H1 (cell line): ENCODE measurements at regions not wholly inside any gene's neighbourhood (a gene's known extent, or its start where the extent isn't known, plus 50 kb on each side); places are given as distances from the start of the nearest gene placed in this dataset.

Experiments used
- CTCF ChIA-PET: fragments of 300-600 bp; sonication (Branson Sonifier 250); formaldehyde crosslinking; loops from one replicate; lab custom pipeline; 2021; ENCODE audit not compliant: partially characterized antibody; lab: Charles Lee
- POLR2A ChIA-PET: fragments of 300-600 bp; sonication (Branson Sonifier 250); formaldehyde crosslinking; loops from one replicate; lab custom pipeline; 2021; ENCODE audit warnings: inconsistent platforms; ENCODE audit not compliant: partially characterized antibody; lab: Charles Lee
- DNase-seq, 2 experiments: peaks; one replicate each; pipeline versions ENCODE4 v3.0.0 to v3.0.0-alpha.2; 2010 to 2022; ENCODE audit warnings: low spot score in 2 of 2, low read depth in 1 of 2, mixed read lengths in 1 of 2
- FAIRE-seq: peaks from 2 replicates; lab custom pipeline; 2011; peaks lifted over from hg19 to GRCh38; lab: Jason Lieb, UNC
- H2AFZ ChIP-seq: 2 replicates; pipeline ENCODE4 v1.8.1; 2012; ENCODE audit warnings: low read length, inconsistent platforms
- H2AK5ac ChIP-seq: 2 replicates; pipeline ENCODE4 v1.6.1; 2013; ENCODE audit warnings: low read depth, low read length
- H2BK120ac ChIP-seq: replicated peaks from 2 replicates; pipeline ENCODE3; 2013; ENCODE audit warnings: low read depth, low read length, inconsistent platforms
- H2BK12ac ChIP-seq: 2 replicates; pipeline ENCODE4 v1.6.1; 2013; ENCODE audit warnings: low read depth, low read length
- H2BK15ac ChIP-seq: 2 replicates; pipeline ENCODE4 v1.6.1; 2013; ENCODE audit warnings: low read length
- H2BK20ac ChIP-seq: 2 replicates; pipeline ENCODE4 v1.6.1; 2013; ENCODE audit warnings: low read length
- H2BK5ac ChIP-seq: 2 replicates; pipeline ENCODE4 v1.6.1; 2013; ENCODE audit warnings: low read depth, low read length
- H3K14ac ChIP-seq: 2 replicates; pipeline ENCODE4 v1.6.1; 2013; ENCODE audit warnings: inconsistent platforms; ENCODE audit not compliant: insufficient read length
- H3K18ac ChIP-seq: 2 replicates; pipeline ENCODE4 v1.6.1; 2013; ENCODE audit warnings: low read length; ENCODE audit errors: extremely low read depth
- H3K23ac ChIP-seq: 2 replicates; pipeline ENCODE4 v1.6.1; 2013; ENCODE audit warnings: inconsistent platforms; ENCODE audit not compliant: insufficient read length
- H3K23me2 ChIP-seq: 2 replicates; pipeline ENCODE4 v1.6.1; 2013; ENCODE audit warnings: low read depth, low read length
- H3K27ac ChIP-seq: 2 replicates; pipeline ENCODE4 v1.6.1; 2011; ENCODE audit warnings: low read depth, low read length, inconsistent platforms
- H3K27me3 ChIP-seq, 4 experiments: replicated peaks in 1 of 4; 1 replicate in 1 of 4; 2 replicates in 3 of 4; pipeline versions ENCODE4 v1.6.1 to v1.8.1; 2011 to 2013; ENCODE audit warnings: low read length in 3 of 4, mild to moderate bottlenecking in 3 of 4, inconsistent platforms in 2 of 4, mixed read lengths in 2 of 4, moderate library complexity in 1 of 4; ENCODE audit not compliant: control insufficient read depth in 3 of 4, insufficient read depth in 3 of 4; ENCODE audit errors: extremely low read depth in 1 of 4
- H3K36me3 ChIP-seq, 4 experiments: 2 replicates each; pipeline versions ENCODE4 v1.6.1 to v1.8.1; 2011 to 2013; ENCODE audit warnings: mild to moderate bottlenecking in 4 of 4, low read length in 3 of 4, moderate library complexity in 2 of 4, control low read depth in 1 of 4, inconsistent platforms in 1 of 4; ENCODE audit not compliant: insufficient read depth in 4 of 4, control insufficient read depth in 2 of 4
- H3K4ac ChIP-seq: replicated peaks from 2 replicates; pipeline ENCODE3; 2013; ENCODE audit warnings: low read length, low read depth, mixed read lengths, inconsistent platforms; ENCODE audit not compliant: insufficient read length
- H3K4me1 ChIP-seq, 4 experiments: replicated peaks in 1 of 4; 1 replicate in 1 of 4; 2 replicates in 3 of 4; pipeline versions ENCODE4 v1.6.1 to v1.8.1; 2011 to 2013; ENCODE audit warnings: low read length in 3 of 4, inconsistent platforms in 2 of 4, mixed read lengths in 1 of 4; ENCODE audit not compliant: insufficient read depth in 4 of 4, control insufficient read depth in 3 of 4
- H3K4me2 ChIP-seq, 2 experiments: 2 replicates each; pipeline versions ENCODE4 v1.6.1 to v1.8.1; 2011 to 2013; ENCODE audit warnings: low read depth in 2 of 2, low read length in 2 of 2, control low read depth in 1 of 2, inconsistent platforms in 1 of 2, mild to moderate bottlenecking in 1 of 2; ENCODE audit not compliant: insufficient read depth in 1 of 2
- H3K4me3 ChIP-seq, 4 experiments: fragments of 200-600, 300-600 bp in 1 of 4; sonication (generic), shearing (Covaris generic), sonication (Bioruptor Twin) in 1 of 4; 2 replicates each; pipeline versions ENCODE4 v1.5.1 to v1.8.1; 2011 to 2016; ENCODE audit warnings: low read length in 4 of 4, low read depth in 3 of 4, control low read depth in 2 of 4, inconsistent platforms in 2 of 4, mild to moderate bottlenecking in 2 of 4, mixed read lengths in 1 of 4, moderate library complexity in 1 of 4; ENCODE audit not compliant: insufficient read depth in 2 of 4; ENCODE audit errors: extremely low read depth in 1 of 4
- H3K56ac ChIP-seq: replicated peaks from 2 replicates; pipeline ENCODE3; 2013; ENCODE audit warnings: low read depth, mild to moderate bottlenecking, mixed read lengths, low read length, inconsistent platforms; ENCODE audit not compliant: insufficient read length
- H3K79me1 ChIP-seq: 2 replicates; pipeline ENCODE4 v1.6.1; 2013; ENCODE audit warnings: low read depth, low read length, control low read depth
- H3K79me2 ChIP-seq, 2 experiments: 2 replicates each; pipeline versions ENCODE4 v1.6.1 to v1.8.1; 2012 to 2013; ENCODE audit warnings: low read length in 2 of 2, mild to moderate bottlenecking in 2 of 2, inconsistent platforms in 1 of 2; ENCODE audit not compliant: insufficient read depth in 2 of 2, control insufficient read depth in 1 of 2
- H3K9ac ChIP-seq, 4 experiments: replicated peaks in 1 of 4; 1 replicate in 1 of 4; 2 replicates in 3 of 4; pipeline versions ENCODE4 v1.6.1 to v1.8.1; 2011 to 2013; ENCODE audit warnings: low read depth in 3 of 4, low read length in 3 of 4, control low read depth in 2 of 4, mild to moderate bottlenecking in 2 of 4, moderate library complexity in 2 of 4, inconsistent platforms in 1 of 4; ENCODE audit errors: extremely low read depth in 1 of 4
- H3K9me3 ChIP-seq, 2 experiments: 2 replicates each; pipeline versions ENCODE4 v1.6.1 to v1.8.1; 2012 to 2013; ENCODE audit warnings: mild to moderate bottlenecking in 2 of 2, moderate library complexity in 2 of 2, control low read depth in 1 of 2, inconsistent platforms in 1 of 2, low read depth in 1 of 2, low read length in 1 of 2, mixed read lengths in 1 of 2; ENCODE audit not compliant: insufficient read depth in 2 of 2
- H4K20me1 ChIP-seq, 2 experiments: replicated peaks in 1 of 2; 2 replicates each; pipeline versions ENCODE3 to v1.8.1; 2011 to 2013; ENCODE audit warnings: inconsistent platforms in 2 of 2, low read length in 2 of 2, mild to moderate bottlenecking in 1 of 2; ENCODE audit not compliant: insufficient read depth in 2 of 2, control insufficient read depth in 1 of 2
- H4K5ac ChIP-seq: 2 replicates; pipeline ENCODE4 v1.6.1; 2013; ENCODE audit warnings: low read length, low read depth, mixed read lengths, inconsistent platforms; ENCODE audit not compliant: insufficient read length
- H4K8ac ChIP-seq: 2 replicates; pipeline ENCODE4 v1.8.0; 2013; ENCODE audit warnings: mild to moderate bottlenecking, moderate library complexity, low read length, inconsistent platforms; ENCODE audit not compliant: insufficient read depth; ENCODE audit errors: extremely low read depth
- H4K91ac ChIP-seq: replicated peaks from 2 replicates; pipeline ENCODE3; 2013; ENCODE audit warnings: low read length, mixed read lengths, inconsistent platforms; ENCODE audit not compliant: insufficient read length
- ATF3 ChIP-seq: IDR thresholded peaks from 2 replicates; pipeline ENCODE4 v1.6.1; 2011; ENCODE audit warnings: low read depth, mild to moderate bottlenecking, low read length; ENCODE audit not compliant: insufficient read depth
- BRCA1 ChIP-seq: IDR thresholded peaks from 2 replicates; pipeline ENCODE4 v1.6.1; 2012; ENCODE audit warnings: low read depth, low read length, improper control_type of control experiment
- CHD2 ChIP-seq: IDR thresholded peaks from 2 replicates; pipeline ENCODE4 v1.6.1; 2012; ENCODE audit warnings: low read length, improper control_type of control experiment
- E2F6 ChIP-seq: IDR thresholded peaks from 2 replicates; pipeline ENCODE4 v1.6.1; 2012; ENCODE audit warnings: inconsistent platforms
- FOSL1 ChIP-seq: IDR thresholded peaks from 2 replicates; pipeline ENCODE4 v1.6.1; 2011; ENCODE audit warnings: mild to moderate bottlenecking, low read depth, low read length, moderate library complexity; ENCODE audit not compliant: insufficient read depth
- GABPA ChIP-seq: IDR thresholded peaks from 2 replicates; pipeline ENCODE4 v1.6.1; 2011; ENCODE audit warnings: mild to moderate bottlenecking, low read length, moderate library complexity, borderline replicate concordance; ENCODE audit not compliant: insufficient read depth
- RBBP5 ChIP-seq: IDR thresholded peaks from 2 replicates; pipeline ENCODE4 v1.7.1; 2012; ENCODE audit warnings: low read depth, mild to moderate bottlenecking, inconsistent platforms, low read length, moderate library complexity, borderline replicate concordance
- SIN3A ChIP-seq, 2 experiments: IDR thresholded peaks in 1 of 2; conservative IDR thresholded peaks in 1 of 2; 2 replicates each; pipeline ENCODE4 v1.6.1; 2011 to 2012; ENCODE audit warnings: low read length in 2 of 2, improper control_type of control experiment in 1 of 2, low read depth in 1 of 2, mild to moderate bottlenecking in 1 of 2
- SIRT6 ChIP-seq: IDR thresholded peaks from one replicate; pipeline ENCODE4 v1.7.1; 2012; ENCODE audit warnings: low read length, inconsistent platforms
- TAF7 ChIP-seq: optimal IDR thresholded peaks from 2 replicates; pipeline ENCODE3; 2011; ENCODE audit warnings: low read depth, mild to moderate bottlenecking, inconsistent platforms, low read length, moderate library complexity, borderline replicate concordance
- WGBS, 2 experiments: shearing (Covaris generic) in 1 of 2; methylation state at CpG; one replicate each; pipeline versions ENCODE4 v1.1.6 to v1.1.7; 2013 to 2015; ENCODE audit warnings: low lambda C conversion rate in 2 of 2, mixed read lengths in 2 of 2, inconsistent platforms in 1 of 2, low coverage in 1 of 2, missing lambda C conversion rate in 1 of 2; ENCODE audit not compliant: insufficient replicate concordance in 2 of 2, insufficient coverage in 1 of 2, insufficient read length in 1 of 2; ENCODE audit errors: extremely low coverage in 1 of 2, missing lambda C conversion rate in 1 of 2; 5-methylcytosine and 5-hydroxymethylcytosine counted together

- POLR2A ChIA-PET: no interaction called here
- 85% methylated on average over 4 of the region's 4 CpGs; no CpG with 5 or more reads in 1 of the 2 experiments for WGBS, 2 experiments
These were observed 304.2 kb upstream of the AMIGO2 start for GRCh38 chr12:47383942-47384341.

More at GRCh38 chr12:47383942-47384341, 304.2 kb upstream of the AMIGO2 start:
- peaks cover 0 to 9% (median 2%) of the 10 kb centered on the region in 4 experiments; a peak in 4 of 7 replicates for H3K4me1 ChIP-seq
- TF ChIP-seq ATF3 (no peak), FOSL1 (no peak), SIN3A (conservative IDR thresholded peaks at IDR 0.05 in 1 of 2, IDR thresholded peaks at IDR 0.05 in 1 of 2; ENCODE audit: low read depth in 1 of 2, low read length in 2 of 2) (no peak), CHD2 (no peak), SIRT6 (no peak), GABPA (no peak), E2F6 (no peak), TAF7 (no peak), BRCA1 (no peak), RBBP5 (no peak)
- no peaks in the 10 kb centered on the region for H3K23me2 ChIP-seq
- no peak overlapping the region for H2BK5ac ChIP-seq
- H4K8ac ChIP-seq: no peak overlapping the region
- H2BK20ac ChIP-seq: no peak overlapping the region
- H3K27me3 ChIP-seq: no peaks in the 10 kb centered on the region
- no peaks in the 10 kb centered on the region for H3K36me3 ChIP-seq
- H4K20me1 ChIP-seq: no peaks in the 10 kb centered on the region
- no peaks in the 10 kb centered on the region for H3K9me3 ChIP-seq
- H2BK12ac ChIP-seq: no peak overlapping the region
- no peak overlapping the region for H3K56ac ChIP-seq
- DNase-seq: no peak
- no peak overlapping the region for H4K91ac ChIP-seq
- no peak overlapping the region for H2AK5ac ChIP-seq
- no peak overlapping the region for H3K4ac ChIP-seq
- no peaks in the 10 kb centered on the region for H3K79me1 ChIP-seq
- no peak overlapping the region for H2BK120ac ChIP-seq
- no peaks in the 10 kb centered on the region for H3K79me2 ChIP-seq
- no peak overlapping the region for H3K4me2 ChIP-seq
- H3K27ac ChIP-seq: no peak overlapping the region
- no peak overlapping the region for H2AFZ ChIP-seq
- H4K5ac ChIP-seq: no peak overlapping the region
- H3K18ac ChIP-seq: no peak overlapping the region
- H3K4me3 ChIP-seq: no peak overlapping the region
- CTCF ChIA-PET: interaction anchor here (0.8 to 1.6 kb wide), 7 partner anchors 13 to 364 kb away, joined by 3 to 9 read pairs (median 3); no protein-coding TSS in a partner anchor
- H3K14ac ChIP-seq: no peak overlapping the region
- no peak overlapping the region for H3K9ac ChIP-seq
- FAIRE-seq: no peak
- H3K23ac ChIP-seq: no peak overlapping the region
- no peak overlapping the region for H2BK15ac ChIP-seq
